OCI-LY3 (cell line): ENCODE measurements at regions not wholly inside any gene's neighbourhood (a gene's known extent, or its start where the extent isn't known, plus 50 kb on each side); places are given as distances from the start of the nearest gene placed in this dataset.
"Not testable (repeated sequence)": the region's sequence is repeated elsewhere in the genome, so short reads cannot be mapped to it uniquely, and the experiment has no call there.

Experiments
- EZH2phosphoT487 ChIP-seq: fragments of 200-600 bp; shearing (Covaris generic); IDR thresholded peaks from 2 replicates; pipeline ENCODE4 v1.6.1; 2018; ENCODE audit warnings: antibody characterized with exemption, mixed run types, low read depth
- TF ChIP-seq, protein P1 (sequence below): fragments of 200-600, 300-600 bp; sonication (generic); IDR thresholded peaks from 2 replicates; pipeline ENCODE4 v1.5.1; 2014; ENCODE audit warnings: antibody characterized with exemption, low read length, low read depth

DNA sequence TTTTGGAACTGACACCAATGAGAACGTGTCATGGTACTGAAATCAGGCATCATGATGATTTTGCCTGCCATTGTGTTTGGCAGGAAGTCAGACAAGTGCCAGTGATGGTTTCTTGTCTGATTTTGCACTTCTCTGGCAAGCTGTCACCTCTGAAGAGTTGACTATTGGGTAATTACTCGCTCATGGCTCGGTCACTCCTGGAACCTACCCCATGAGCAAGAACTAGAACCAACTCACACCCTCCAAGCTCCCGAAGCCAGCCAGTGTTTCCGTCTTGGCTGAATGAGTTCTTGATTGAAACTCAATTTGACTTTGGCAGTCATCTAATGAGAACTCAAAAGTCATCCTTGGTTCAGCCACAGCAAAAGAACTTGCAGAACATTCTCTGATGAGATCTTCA lies 73.9 kb downstream of the CDRT15L2 start:
- TF ChIP-seq, protein P1, sequence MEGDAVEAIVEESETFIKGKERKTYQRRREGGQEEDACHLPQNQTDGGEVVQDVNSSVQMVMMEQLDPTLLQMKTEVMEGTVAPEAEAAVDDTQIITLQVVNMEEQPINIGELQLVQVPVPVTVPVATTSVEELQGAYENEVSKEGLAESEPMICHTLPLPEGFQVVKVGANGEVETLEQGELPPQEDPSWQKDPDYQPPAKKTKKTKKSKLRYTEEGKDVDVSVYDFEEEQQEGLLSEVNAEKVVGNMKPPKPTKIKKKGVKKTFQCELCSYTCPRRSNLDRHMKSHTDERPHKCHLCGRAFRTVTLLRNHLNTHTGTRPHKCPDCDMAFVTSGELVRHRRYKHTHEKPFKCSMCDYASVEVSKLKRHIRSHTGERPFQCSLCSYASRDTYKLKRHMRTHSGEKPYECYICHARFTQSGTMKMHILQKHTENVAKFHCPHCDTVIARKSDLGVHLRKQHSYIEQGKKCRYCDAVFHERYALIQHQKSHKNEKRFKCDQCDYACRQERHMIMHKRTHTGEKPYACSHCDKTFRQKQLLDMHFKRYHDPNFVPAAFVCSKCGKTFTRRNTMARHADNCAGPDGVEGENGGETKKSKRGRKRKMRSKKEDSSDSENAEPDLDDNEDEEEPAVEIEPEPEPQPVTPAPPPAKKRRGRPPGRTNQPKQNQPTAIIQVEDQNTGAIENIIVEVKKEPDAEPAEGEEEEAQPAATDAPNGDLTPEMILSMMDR, result not testable (repeated sequence)
- TF ChIP-seq EZH2phosphoT487, result not testable (repeated sequence)
